Adrenal gland (tissue), 5 donors: ENCODE measurements at regions not wholly inside any gene's neighbourhood (a gene's known extent, or its start where the extent isn't known, plus 50 kb on each side); places are given as distances from the start of the nearest gene placed in this dataset.

ENCODE experiments used
- CTCF ChIP-seq, 6 experiments: fragments of 450-650 bp in 4 of 6; fragments of 200-600 bp in 2 of 6; sonication (generic) in 1 of 6; IDR thresholded peaks; 1 replicate in 5 of 6; 2 replicates in 1 of 6; pipeline versions ENCODE4 v1.5.1 to v1.8.0; 2016 to 2021; ENCODE audit warnings: antibody characterized with exemption in 6 of 6, mild to moderate bottlenecking in 2 of 6, moderate library complexity in 1 of 6
- POLR2A ChIP-seq, 2 donors: fragments of 450-650 bp; IDR thresholded peaks; one replicate each; pipeline ENCODE4 v1.6.1; 2017; ENCODE audit warnings: antibody characterized with exemption in 2 of 2, mild to moderate bottlenecking in 2 of 2, moderate library complexity in 1 of 2
- donor health status: DM: no; HTN: no; CAD: no.

GRCh38 chr2:125313806-125314205 lies 1288.7 kb downstream of the CNTNAP5 start:
- TF ChIP-seq CTCF (IDR thresholded peaks at IDR 0.05) (no peak), POLR2A (IDR thresholded peaks at IDR 0.05) (no peak)
